ENCODE measurements at regions not wholly inside any gene's neighbourhood (a gene's known extent, or its start where the extent isn't known, plus 50 kb on each side); places are given as distances from the start of the nearest gene placed in this dataset.

GRCh38 chr9:29339387-29339786 is 1766.1 kb upstream of the C9orf72 start:
- H3K36me3 ChIP-seq: no peaks in the 10 kb centered on the region
- peaks cover 0 to 19% (median 0%) of the 10 kb centered on the region in 11 donors for H3K9me3 ChIP-seq
- TF ChIP-seq CTCF (IDR thresholded peaks at IDR 0.05): no peak
- WGBS, 2 donors: 68 to 76% methylated on average over 2 of the region's 2 CpGs
- no peak overlapping the region for H3K4me3 ChIP-seq
- intact Hi-C loops (cut with DNase I): no loop called here
- H3K27me3 ChIP-seq: no peaks in the 10 kb centered on the region
- ATAC-seq: no peak
- H3K4me1 ChIP-seq: no peaks in the 10 kb centered on the region
- no peak for DNase-seq
- no peak overlapping the region for H3K27ac ChIP-seq

- H3K4me1 ChIP-seq: no peaks in the 10 kb centered on the region
- TF ChIP-seq CTCF (IDR thresholded peaks at IDR 0.05): no peak
- no peak overlapping the region for H3K4me3 ChIP-seq
- DNase-seq (no peak), ATAC-seq (no peak)
- H3K9me3 ChIP-seq: peaks cover 0 to 12% (median 0%) of the 10 kb centered on the region in 11 donors
- no peak overlapping the region for H3K27ac ChIP-seq
- no peaks in the 10 kb centered on the region for H3K36me3 ChIP-seq
- intact Hi-C loops (cut with DNase I): no loop called here
- no peaks in the 10 kb centered on the region for H3K27me3 ChIP-seq
- WGBS, 2 donors: 70 to 78% methylated on average over 1 of the region's 1 CpG
Observed at GRCh38 chr9:29348999-29349398, 1775.7 kb upstream of the C9orf72 start.

GRCh38 chr9:29389421-29389820 is 1816.1 kb upstream of the C9orf72 start:
- no peak for DNase-seq
- H3K4me3 ChIP-seq: no peak overlapping the region
- no peaks in the 10 kb centered on the region for H3K4me1 ChIP-seq
- H3K36me3 ChIP-seq: no peaks in the 10 kb centered on the region
- no peak overlapping the region for H3K27ac ChIP-seq
- 60 to 63% methylated on average over 1 of the region's 1 CpG for WGBS, 2 donors
- no peak for ATAC-seq
- TF ChIP-seq CTCF (IDR thresholded peaks at IDR 0.05): no peak
- intact Hi-C loops (cut with DNase I): no loop called here
- no peaks in the 10 kb centered on the region for H3K27me3 ChIP-seq
- H3K9me3 ChIP-seq: peaks cover 0 to 17% (median 3%) of the 10 kb centered on the region in 11 donors

GRCh38 chr9:29390859-29391258 is 1817.6 kb upstream of the C9orf72 start:
- no peak overlapping the region for H3K27ac ChIP-seq
- H3K9me3 ChIP-seq: peaks cover 0 to 21% (median 0%) of the 10 kb centered on the region in 11 donors
- ATAC-seq (no peak), DNase-seq (no peak)
- H3K36me3 ChIP-seq: no peaks in the 10 kb centered on the region
- H3K4me3 ChIP-seq: no peak overlapping the region
- H3K4me1 ChIP-seq: no peaks in the 10 kb centered on the region
- no peak for TF ChIP-seq CTCF (IDR thresholded peaks at IDR 0.05)
- no peaks in the 10 kb centered on the region for H3K27me3 ChIP-seq
- 74 to 100% methylated on average over 1 of the region's 1 CpG for WGBS, 2 donors
- intact Hi-C loops (cut with DNase I): no loop called here
